DMS 273 (cell line): ENCODE measurements at regions not wholly inside any gene's neighbourhood (a gene's known extent, or its start where the extent isn't known, plus 50 kb on each side); places are given as distances from the start of the nearest gene placed in this dataset.
A peak's percentile ranks its signal among the peaks of the same experiment; 100 is the strongest.

Source experiments
- DNase-seq: peaks from one replicate; lab custom pipeline; 2025; ENCODE audit not compliant: unreplicated experiment; lab: John Stamatoyannopoulos, UW

GRCh38 chr18:47346016-47346415 lies 94.6 kb upstream of the SKOR2 start:
- peak; percentile 12 for DNase-seq

DNA sequence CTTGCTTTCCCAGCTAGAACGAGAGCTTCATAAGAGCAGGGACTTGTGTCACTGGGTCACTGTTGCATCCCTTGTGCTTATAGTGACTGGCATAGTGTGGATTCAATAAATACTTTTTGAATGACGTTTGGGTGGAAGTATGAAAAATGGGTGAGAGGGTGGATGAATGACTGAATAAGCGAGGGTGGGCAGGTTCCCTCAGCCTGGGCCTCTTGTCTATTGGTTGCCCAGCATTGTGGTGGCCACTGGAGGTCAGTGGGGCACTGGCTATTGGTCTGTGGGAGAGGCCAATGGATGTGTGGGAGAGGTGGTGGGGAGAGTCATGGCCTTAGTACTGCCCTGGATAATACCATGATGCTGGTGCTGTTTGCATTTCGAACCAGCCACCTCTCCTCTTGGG lies 93.8 kb upstream of the SKOR2 start:
- no peak for DNase-seq

GRCh38 chr18:47343291-47343690 lies 91.8 kb upstream of the SKOR2 start:
- DNase-seq, result no peak

DNA sequence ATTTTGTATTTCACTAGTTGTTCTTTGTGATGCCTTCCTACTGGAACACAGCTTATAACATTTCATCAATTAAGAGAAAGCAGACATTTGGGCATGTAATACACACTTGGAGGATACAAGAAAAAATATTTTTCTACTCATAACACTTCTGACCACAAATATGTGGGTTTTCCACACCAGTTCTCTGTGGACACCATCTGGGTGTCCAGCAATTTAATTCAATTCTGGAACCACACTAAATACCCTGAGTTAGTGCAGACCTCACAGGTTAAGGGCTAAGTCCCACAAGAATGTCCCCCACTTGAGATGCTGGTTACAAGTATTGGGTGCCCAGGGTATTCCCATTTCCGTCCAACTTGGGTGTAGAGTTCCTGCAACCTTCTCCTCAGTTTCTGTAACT lies 91.1 kb upstream of the SKOR2 start:
- no peak for DNase-seq

- no peak for DNase-seq
These were observed 90.2 kb upstream of the SKOR2 start for GRCh38 chr18:47341678-47342077.

DNA sequence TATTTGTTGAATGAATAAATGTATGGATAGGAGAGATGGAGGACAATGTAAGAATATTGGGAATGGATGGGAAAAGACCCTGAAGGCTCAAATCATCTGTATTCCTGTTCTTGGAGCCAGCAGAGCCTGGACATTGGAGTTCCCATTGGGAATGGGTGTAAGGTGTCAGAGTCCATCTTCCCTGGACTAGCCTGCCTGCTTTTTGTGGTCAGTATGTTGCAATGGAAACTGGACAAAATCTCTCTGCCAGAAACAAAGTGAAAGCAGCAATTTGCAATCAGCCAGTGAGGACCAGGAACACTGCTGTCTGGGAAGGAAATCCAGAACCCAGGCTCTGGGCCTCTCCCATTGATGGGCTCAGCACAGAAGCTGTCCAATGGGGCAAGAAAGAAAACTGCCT lies 83.5 kb upstream of the SKOR2 start:
- no peak for DNase-seq

- DNase-seq, result no peak
These were observed 82.6 kb upstream of the SKOR2 start for GRCh38 chr18:47333926-47334635.

- no peak for DNase-seq
These were observed 80.2 kb upstream of the SKOR2 start for GRCh38 chr18:47331641-47332040.

DNA sequence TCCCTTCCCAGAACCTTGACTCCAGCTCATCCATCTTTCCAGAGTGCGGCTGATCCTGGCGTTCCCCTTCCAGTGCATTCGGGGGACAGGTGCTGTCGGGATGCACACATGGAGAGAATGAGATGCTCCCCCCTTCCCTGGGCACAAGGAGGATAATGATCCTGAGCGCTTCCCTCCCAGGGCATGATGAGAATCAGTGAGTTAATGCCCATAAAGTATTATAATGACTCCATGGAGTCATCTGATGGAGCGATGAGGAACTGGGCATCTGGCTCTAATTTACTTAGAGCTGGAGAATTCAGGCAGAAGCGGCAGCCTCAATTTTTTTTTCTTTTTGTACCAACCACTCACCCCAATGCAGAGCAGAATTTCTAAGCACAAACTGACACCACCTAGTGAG lies 79.6 kb upstream of the SKOR2 start:
- DNase-seq, result no peak

- DNase-seq, result no peak
These were observed 71.7 kb upstream of the SKOR2 start for GRCh38 chr18:47323158-47323557.

DNA sequence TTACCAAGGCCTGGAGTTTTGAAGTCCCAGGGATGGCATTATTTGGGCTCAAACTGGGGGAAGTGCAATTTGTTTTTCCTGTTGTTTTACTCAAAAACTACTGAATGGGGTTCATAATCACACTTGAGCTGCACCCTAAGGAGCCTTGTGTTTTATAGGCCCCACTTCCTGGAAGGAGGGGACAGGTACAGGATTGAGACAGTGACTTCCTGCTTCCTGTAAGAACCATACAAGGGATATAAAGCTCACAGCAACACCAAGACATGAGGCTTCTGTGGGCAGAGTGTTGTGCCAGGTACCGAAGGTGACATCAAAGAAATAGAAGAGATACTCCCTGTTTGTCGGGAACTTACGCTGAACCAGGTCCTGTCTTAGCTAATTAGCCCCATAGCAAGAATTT lies 70.4 kb upstream of the SKOR2 start:
- DNase-seq, result no peak

GRCh38 chr18:47317824-47318508 lies 66.5 kb upstream of the SKOR2 start:
- DNase-seq, result no peak

DNA sequence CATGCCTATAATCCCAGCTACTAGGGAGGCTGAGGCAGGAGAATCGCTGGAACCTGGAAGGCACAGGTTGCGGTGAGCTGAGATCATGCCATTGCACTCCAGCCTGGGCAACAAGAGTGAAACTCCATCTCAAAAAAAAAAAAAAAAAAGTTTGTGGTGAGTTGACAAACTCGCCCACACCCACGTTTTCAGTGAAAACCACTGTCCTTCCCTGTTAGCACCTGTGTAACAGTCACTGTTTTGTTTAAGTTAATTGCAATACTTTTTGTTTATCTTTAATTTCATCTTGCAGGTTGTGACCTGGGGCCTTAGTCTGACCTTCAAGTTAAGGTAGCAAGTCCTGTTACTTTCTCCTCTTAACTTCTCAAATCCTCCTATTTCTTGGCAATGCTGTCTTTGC lies 65.5 kb upstream of the SKOR2 start:
- no peak for DNase-seq

DNA sequence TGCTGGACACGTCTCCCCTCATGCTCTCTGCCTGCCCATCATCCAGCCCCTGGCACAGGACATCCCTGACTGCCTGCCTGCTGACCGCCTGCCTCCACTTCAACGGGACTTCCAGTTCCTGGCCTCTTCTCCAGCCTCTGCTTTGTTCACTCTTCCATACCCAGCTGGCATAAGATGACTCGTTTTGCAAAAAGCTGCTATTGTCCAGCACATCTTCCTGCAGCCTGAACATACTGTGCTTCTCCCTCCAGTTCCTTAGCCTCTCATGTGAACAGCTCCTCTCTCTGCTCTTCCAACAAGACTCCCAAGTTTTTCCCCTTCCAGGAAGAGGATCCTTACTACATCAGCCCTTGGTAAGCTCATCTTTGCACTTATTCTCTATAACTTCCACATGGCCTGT lies 62.4 kb upstream of the SKOR2 start:
- no peak for DNase-seq

- no peak for DNase-seq
These were observed 60.1 kb upstream of the SKOR2 start for GRCh38 chr18:47311585-47311984.
